Activated CD4-positive, alpha-beta memory T cell treated with anti-CD3 and anti-CD28 coated beads for 36 hours (primary cell): ENCODE measurements at regions not wholly inside any gene's neighbourhood (a gene's known extent, or its start where the extent isn't known, plus 50 kb on each side); places are given as distances from the start of the nearest gene placed in this dataset.

Experiments
- CTCF ChIA-PET: fragments of 350-600 bp; sonication (Branson Sonifier 250); formaldehyde crosslinking; loops from one replicate; lab custom pipeline; 2021; ENCODE audit warnings: antibody characterized with exemption, inconsistent platforms; lab: Charles Lee
- POLR2A ChIA-PET: fragments of 350-600 bp; sonication (Branson Sonifier 250); formaldehyde crosslinking; loops from one replicate; lab custom pipeline; 2021; ENCODE audit warnings: antibody characterized with exemption; lab: Charles Lee
- DNase-seq: peaks from one replicate; pipeline ENCODE4 v3.0.0-alpha.2; 2020
- H3K27ac Mint-ChIP-seq: one replicate; pipeline ENCODE4 v1.8.0; 2021; ENCODE audit warnings: mixed read lengths
- H3K27me3 Mint-ChIP-seq: one replicate; pipeline ENCODE4 v1.8.0; 2021; ENCODE audit warnings: mixed read lengths
- H3K36me3 Mint-ChIP-seq: one replicate; pipeline ENCODE4 v1.8.0; 2021; ENCODE audit warnings: mixed read lengths
- H3K4me1 Mint-ChIP-seq: one replicate; pipeline ENCODE4 v1.8.0; 2021; ENCODE audit warnings: low read depth, mixed read lengths
- H3K4me3 Mint-ChIP-seq: one replicate; pipeline ENCODE4 v1.8.0; 2021; ENCODE audit warnings: mild to moderate bottlenecking, mixed read lengths
- H3K9me3 Mint-ChIP-seq: one replicate; pipeline ENCODE4 v1.8.0; 2021; ENCODE audit warnings: mixed read lengths
- intact Hi-C: fragments of 100-400 bp; cut with micrococcal nuclease; formaldehyde crosslinking; loops from one replicate; pipeline ENCODE4 v1.15.1; 2023

GRCh38 chr7:46317256-46317655, 396.2 kb upstream of the IGFBP3 start:
- ChIA-PET CTCF (no interaction called here), POLR2A (interaction anchor here (0.6 to 0.7 kb wide), 2 partner anchors 441 to 1031 kb away, joined by 3 read pairs; no protein-coding TSS in a partner anchor)
- H3K27me3 Mint-ChIP-seq, result peaks cover 1% of the 10 kb centered on the region
- H3K9me3 Mint-ChIP-seq, result peaks cover 2% of the 10 kb centered on the region
- no peak for DNase-seq
- H3K36me3 Mint-ChIP-seq, result no peaks in the 10 kb centered on the region
- no peak overlapping the region for H3K27ac Mint-ChIP-seq
- H3K4me3 Mint-ChIP-seq, result no peak overlapping the region
- intact Hi-C loops, result no loop called here
- no peaks in the 10 kb centered on the region for H3K4me1 Mint-ChIP-seq

- DNase-seq, result no peak
- intact Hi-C loops, result no loop called here
- Mint-ChIP-seq H3K4me3 (no peak overlapping the region), H3K27ac (no peak overlapping the region), H3K9me3 (no peaks in the 10 kb centered on the region), H3K36me3 (no peaks in the 10 kb centered on the region), H3K27me3 (peaks cover 1% of the 10 kb centered on the region), H3K4me1 (no peaks in the 10 kb centered on the region)
- ChIA-PET CTCF (no interaction called here), POLR2A (no interaction called here)
Observed at GRCh38 chr7:46315891-46316290, 394.8 kb upstream of the IGFBP3 start.

GRCh38 chr7:46301677-46302076, 380.6 kb upstream of the IGFBP3 start:
- H3K27me3 Mint-ChIP-seq, result no peaks in the 10 kb centered on the region
- no peak overlapping the region for H3K4me3 Mint-ChIP-seq
- intact Hi-C loops, result no loop called here
- POLR2A ChIA-PET, result no interaction called here
- no peaks in the 10 kb centered on the region for H3K36me3 Mint-ChIP-seq
- DNase-seq, result no peak
- no peak overlapping the region for H3K27ac Mint-ChIP-seq
- CTCF ChIA-PET, result no interaction called here
- H3K9me3 Mint-ChIP-seq, result peaks cover 9% of the 10 kb centered on the region
- no peaks in the 10 kb centered on the region for H3K4me1 Mint-ChIP-seq

- H3K9me3 Mint-ChIP-seq, result peaks cover 9% of the 10 kb centered on the region
- no peaks in the 10 kb centered on the region for H3K36me3 Mint-ChIP-seq
Observed at GRCh38 chr7:46297515-46297914, 376.4 kb upstream of the IGFBP3 start.

GRCh38 chr7:46296526-46296925, 375.5 kb upstream of the IGFBP3 start:
- no peaks in the 10 kb centered on the region for H3K36me3 Mint-ChIP-seq
- intact Hi-C loops, result no loop called here
- H3K4me1 Mint-ChIP-seq, result no peaks in the 10 kb centered on the region
- H3K4me3 Mint-ChIP-seq, result no peak overlapping the region
- peaks cover 9% of the 10 kb centered on the region for H3K9me3 Mint-ChIP-seq
- H3K27me3 Mint-ChIP-seq, result no peaks in the 10 kb centered on the region
- ChIA-PET POLR2A (no interaction called here), CTCF (no interaction called here)
- DNase-seq, result no peak
- no peak overlapping the region for H3K27ac Mint-ChIP-seq

More at GRCh38 chr7:46297515-46297914, 376.4 kb upstream of the IGFBP3 start:
- Mint-ChIP-seq H3K4me1 (no peaks in the 10 kb centered on the region), H3K4me3 (no peak overlapping the region), H3K27ac (no peak overlapping the region), H3K27me3 (no peaks in the 10 kb centered on the region)
- POLR2A ChIA-PET, result no interaction called here
- intact Hi-C loops, result no loop called here
- CTCF ChIA-PET, result no interaction called here
- DNase-seq, result no peak

DNA sequence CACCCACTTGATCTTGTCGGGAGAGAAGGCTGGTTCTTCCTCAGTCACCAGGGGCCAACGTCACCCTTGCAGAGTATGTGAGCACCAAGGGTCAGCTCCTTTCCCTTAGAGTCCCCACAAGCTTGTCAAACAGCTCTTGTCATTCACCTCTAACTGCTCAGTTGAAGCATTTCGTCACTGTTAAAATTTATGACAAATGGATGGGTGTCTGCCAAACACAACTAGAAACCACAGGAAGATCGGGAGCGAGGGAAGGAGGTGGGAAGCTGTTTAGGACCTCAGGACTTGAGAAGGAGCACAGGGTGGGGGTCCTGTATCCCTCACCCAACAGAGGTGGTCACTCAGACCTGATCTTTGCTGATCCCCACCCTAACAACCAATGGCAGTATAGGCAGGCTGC, 373.3 kb upstream of the IGFBP3 start:
- CTCF ChIA-PET, result no interaction called here
- Mint-ChIP-seq H3K36me3 (no peaks in the 10 kb centered on the region), H3K4me1 (no peaks in the 10 kb centered on the region), H3K9me3 (peaks cover 9% of the 10 kb centered on the region), H3K27ac (no peak overlapping the region), H3K4me3 (no peak overlapping the region), H3K27me3 (no peaks in the 10 kb centered on the region)
- intact Hi-C loops, result no loop called here
- no peak for DNase-seq
- POLR2A ChIA-PET, result no interaction called here

- intact Hi-C loops, result no loop called here
- no peak for DNase-seq
- CTCF ChIA-PET, result no interaction called here
- POLR2A ChIA-PET, result no interaction called here
- H3K4me1 Mint-ChIP-seq, result no peaks in the 10 kb centered on the region
- H3K27ac Mint-ChIP-seq, result no peak overlapping the region
- H3K27me3 Mint-ChIP-seq, result no peaks in the 10 kb centered on the region
- peaks cover 9% of the 10 kb centered on the region for H3K9me3 Mint-ChIP-seq
- H3K4me3 Mint-ChIP-seq, result no peak overlapping the region
- no peaks in the 10 kb centered on the region for H3K36me3 Mint-ChIP-seq
Observed at GRCh38 chr7:46292741-46293140, 371.7 kb upstream of the IGFBP3 start.

GRCh38 chr7:46291601-46292150, 370.6 kb upstream of the IGFBP3 start:
- Mint-ChIP-seq H3K4me1 (no peaks in the 10 kb centered on the region), H3K27ac (no peak overlapping the region), H3K36me3 (no peaks in the 10 kb centered on the region), H3K27me3 (no peaks in the 10 kb centered on the region), H3K4me3 (no peak overlapping the region), H3K9me3 (no peaks in the 10 kb centered on the region)
- ChIA-PET CTCF (no interaction called here), POLR2A (no interaction called here)
- intact Hi-C loops, result no loop called here
- no peak for DNase-seq

DNA sequence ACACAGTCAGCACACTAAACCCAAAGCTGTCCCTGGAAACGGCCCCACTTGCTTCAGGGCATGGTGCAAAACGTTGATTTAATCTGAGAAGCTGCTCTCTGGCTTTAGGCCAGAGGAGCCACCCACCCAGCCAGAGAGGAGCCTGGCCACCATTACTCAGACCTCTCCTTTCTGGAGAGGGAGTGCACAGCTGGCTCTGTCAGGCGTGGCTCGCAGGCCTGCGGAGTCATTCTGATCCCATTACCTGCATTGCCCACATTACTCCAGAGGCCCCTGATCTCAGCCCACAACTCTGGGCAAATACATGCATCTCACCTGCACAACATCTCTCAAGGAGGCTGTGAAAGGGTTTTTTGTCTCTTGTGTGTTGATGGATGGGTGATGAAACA, 370.0 kb upstream of the IGFBP3 start:
- Mint-ChIP-seq H3K36me3 (no peaks in the 10 kb centered on the region), H3K9me3 (no peaks in the 10 kb centered on the region), H3K4me1 (no peaks in the 10 kb centered on the region), H3K27ac (no peak overlapping the region), H3K4me3 (no peak overlapping the region), H3K27me3 (no peaks in the 10 kb centered on the region)
- CTCF ChIA-PET, result no interaction called here
- intact Hi-C loops, result no loop called here
- POLR2A ChIA-PET, result no interaction called here
- peak; percentile 10 for DNase-seq

DNA sequence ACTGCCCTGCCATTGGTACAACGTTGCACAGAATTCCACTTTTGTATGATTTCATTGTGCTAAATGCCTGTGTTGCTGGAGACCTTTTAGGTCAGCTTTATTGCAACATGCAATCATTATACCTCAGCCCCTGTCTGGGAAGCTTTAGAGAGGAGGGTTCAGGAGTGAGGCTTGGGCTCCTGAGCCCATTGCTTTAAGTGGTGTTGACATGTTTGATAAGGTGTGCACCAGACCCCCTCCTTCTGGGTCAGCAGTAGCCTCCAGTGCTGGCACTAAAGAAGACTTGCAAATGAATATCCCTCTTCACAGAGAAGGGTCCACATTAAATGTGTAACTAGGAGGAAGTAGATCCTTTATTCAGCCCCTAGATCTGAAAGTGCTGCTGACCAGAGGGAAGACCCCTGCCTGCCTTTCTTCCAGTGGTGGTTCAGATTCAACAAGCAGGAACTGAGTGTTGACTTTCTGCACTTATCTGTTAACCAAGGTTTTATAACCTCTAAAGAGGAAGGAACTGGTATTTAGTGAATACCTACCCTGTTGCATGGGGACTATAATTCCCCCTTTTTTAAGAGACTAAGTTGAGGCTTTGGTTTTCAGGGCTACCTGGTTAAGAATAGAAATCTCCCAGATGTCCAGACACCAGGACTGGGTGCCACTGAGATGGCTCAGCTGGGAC, 369.4 kb upstream of the IGFBP3 start:
- ChIA-PET CTCF (no interaction called here), POLR2A (no interaction called here)
- no peaks in the 10 kb centered on the region for H3K36me3 Mint-ChIP-seq
- no peak overlapping the region for H3K27ac Mint-ChIP-seq
- H3K4me3 Mint-ChIP-seq, result no peak overlapping the region
- DNase-seq, result no peak
- H3K9me3 Mint-ChIP-seq, result no peaks in the 10 kb centered on the region
- no peaks in the 10 kb centered on the region for H3K27me3 Mint-ChIP-seq
- H3K4me1 Mint-ChIP-seq, result no peaks in the 10 kb centered on the region
- intact Hi-C loops, result no loop called here

DNA sequence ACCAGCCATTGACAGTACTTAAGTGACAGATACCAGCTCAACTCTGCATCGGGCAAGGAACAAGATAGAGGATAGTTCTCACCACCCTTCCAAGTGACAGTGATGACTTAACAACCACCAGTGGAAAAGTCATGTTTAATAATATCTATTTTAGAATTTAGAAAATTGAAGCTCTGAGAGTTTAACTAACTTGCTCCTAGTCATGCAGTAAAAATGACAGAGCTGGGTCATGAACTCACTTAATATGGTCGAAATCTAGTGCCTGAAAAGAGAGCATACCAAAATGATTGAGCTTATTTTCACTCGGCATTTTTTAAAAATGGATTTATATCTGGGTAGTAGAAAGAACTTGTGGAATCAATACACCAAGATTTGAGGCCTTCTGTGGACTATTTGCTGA, 367.8 kb upstream of the IGFBP3 start:
- Mint-ChIP-seq H3K36me3 (no peaks in the 10 kb centered on the region), H3K27me3 (no peaks in the 10 kb centered on the region), H3K4me1 (no peaks in the 10 kb centered on the region), H3K4me3 (no peak overlapping the region), H3K9me3 (no peaks in the 10 kb centered on the region), H3K27ac (no peak overlapping the region)
- intact Hi-C loops, result no loop called here
- CTCF ChIA-PET, result no interaction called here
- DNase-seq, result no peak
- POLR2A ChIA-PET, result no interaction called here

GRCh38 chr7:46288010-46288409, 366.9 kb upstream of the IGFBP3 start:
- Mint-ChIP-seq H3K27me3 (no peaks in the 10 kb centered on the region), H3K36me3 (no peaks in the 10 kb centered on the region), H3K4me3 (no peak overlapping the region), H3K4me1 (no peaks in the 10 kb centered on the region), H3K27ac (no peak overlapping the region), H3K9me3 (no peaks in the 10 kb centered on the region)
- ChIA-PET POLR2A (no interaction called here), CTCF (no interaction called here)
- DNase-seq, result no peak
- intact Hi-C loops, result no loop called here

- ChIA-PET POLR2A (no interaction called here), CTCF (no interaction called here)
- no peak overlapping the region for H3K4me3 Mint-ChIP-seq
- no peaks in the 10 kb centered on the region for H3K9me3 Mint-ChIP-seq
- H3K27ac Mint-ChIP-seq, result no peak overlapping the region
- intact Hi-C loops, result no loop called here
- no peaks in the 10 kb centered on the region for H3K4me1 Mint-ChIP-seq
- no peak for DNase-seq
- H3K36me3 Mint-ChIP-seq, result no peaks in the 10 kb centered on the region
- H3K27me3 Mint-ChIP-seq, result no peaks in the 10 kb centered on the region
Observed at GRCh38 chr7:46286957-46287356, 365.9 kb upstream of the IGFBP3 start.
